NCI-H1105 treated with DMSO at 0.1 percent for 48 hours (cell line): ENCODE measurements at regions not wholly inside any gene's neighbourhood (a gene's known extent, or its start where the extent isn't known, plus 50 kb on each side); places are given as distances from the start of the nearest gene placed in this dataset.

Experiments
- DNase-seq: peaks from one replicate; lab custom pipeline; 2025; lab: John Stamatoyannopoulos, UW

GRCh38 chr2:220175967-220176366 lies 548.5 kb downstream of the SLC4A3 start:
- no peak for DNase-seq

- no peak for DNase-seq
Measured at GRCh38 chr2:220178991-220179695, 551.7 kb downstream of the SLC4A3 start.

GRCh38 chr2:220181165-220181564 lies 553.7 kb downstream of the SLC4A3 start:
- no peak for DNase-seq

- DNase-seq = no peak
Measured at GRCh38 chr2:220182790-220183189, 555.4 kb downstream of the SLC4A3 start.

GRCh38 chr2:220185766-220186305 lies 558.4 kb downstream of the SLC4A3 start:
- no peak for DNase-seq

- DNase-seq = no peak
Measured at GRCh38 chr2:220188031-220188430, 560.6 kb downstream of the SLC4A3 start.

GRCh38 chr2:220191031-220191430 lies 563.6 kb downstream of the SLC4A3 start:
- no peak for DNase-seq

GRCh38 chr2:220191737-220192136 lies 564.3 kb downstream of the SLC4A3 start:
- no peak for DNase-seq

GRCh38 chr2:220192994-220193753 lies 565.7 kb downstream of the SLC4A3 start:
- DNase-seq = no peak

GRCh38 chr2:220194630-220195584 lies 567.5 kb downstream of the SLC4A3 start:
- no peak for DNase-seq

- DNase-seq = no peak
Measured at GRCh38 chr2:220198896-220199295, 571.5 kb downstream of the SLC4A3 start.

GRCh38 chr2:220202066-220202465 lies 574.6 kb downstream of the SLC4A3 start:
- no peak for DNase-seq

- DNase-seq = no peak
Measured at GRCh38 chr2:220209093-220209492, 581.7 kb downstream of the SLC4A3 start.

- DNase-seq = no peak
Measured at GRCh38 chr2:220209751-220210150, 582.3 kb downstream of the SLC4A3 start.

GRCh38 chr2:220212296-220213080 lies 585.1 kb downstream of the SLC4A3 start:
- no peak for DNase-seq

GRCh38 chr2:220215785-220216184 lies 588.4 kb downstream of the SLC4A3 start:
- DNase-seq = no peak

- DNase-seq = no peak
Measured at GRCh38 chr2:220219371-220219770, 591.9 kb downstream of the SLC4A3 start.

- no peak for DNase-seq
Measured at GRCh38 chr2:220220009-220220408, 592.6 kb downstream of the SLC4A3 start.

- no peak for DNase-seq
Measured at GRCh38 chr2:220221992-220222391, 594.6 kb downstream of the SLC4A3 start.

GRCh38 chr2:220224691-220225543 lies 597.5 kb downstream of the SLC4A3 start:
- DNase-seq = no peak
